Nucleus accumbens (tissue), 56 donors: ENCODE measurements at regions not wholly inside any gene's neighbourhood (a gene's known extent, or its start where the extent isn't known, plus 50 kb on each side); places are given as distances from the start of the nearest gene placed in this dataset.

Experiments
- DNase-seq, 56 donors: peaks; one replicate each; lab custom pipeline; 2025; lab: John Stamatoyannopoulos, UW

DNA sequence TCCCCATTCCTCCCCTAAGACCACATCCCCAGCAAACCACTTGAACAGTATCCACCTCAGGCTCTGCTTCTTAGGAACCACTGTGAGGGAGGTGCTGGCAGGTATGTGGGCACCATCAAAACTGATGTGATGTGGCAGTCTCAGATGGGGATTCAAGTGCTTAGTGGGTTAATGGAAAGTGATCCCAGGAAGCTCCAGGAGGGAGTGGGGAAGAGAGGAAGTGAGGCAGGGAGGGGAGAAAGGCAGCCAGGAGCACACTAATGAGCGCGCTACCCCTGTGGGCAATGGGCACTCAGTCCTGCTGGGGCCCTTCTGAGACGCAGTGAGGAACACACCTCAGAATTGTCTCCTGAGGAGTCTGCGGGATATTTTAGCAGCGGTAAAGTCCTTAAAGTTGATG lies 263.1 kb upstream of the MOCS1 start:
- DNase-seq: no peak

DNA sequence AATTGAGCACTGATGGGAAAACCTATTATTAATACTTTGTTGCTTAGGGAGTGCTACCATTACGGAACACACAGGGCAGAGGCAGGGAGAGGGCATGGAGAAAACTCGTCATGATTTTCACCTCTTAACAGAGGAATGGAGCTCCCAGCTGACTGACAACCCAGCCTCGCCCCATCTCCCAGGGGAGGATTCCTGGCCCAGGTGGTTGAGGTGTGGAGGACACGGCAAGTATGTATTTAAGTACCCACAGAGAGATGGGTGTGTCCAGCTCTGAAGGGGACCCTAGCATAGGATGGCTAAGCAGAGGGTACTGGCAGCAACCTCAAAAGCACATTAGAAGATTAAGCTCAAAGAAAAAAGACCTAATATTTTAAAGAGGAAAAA lies 261.9 kb upstream of the MOCS1 start:
- no peak for DNase-seq

DNA sequence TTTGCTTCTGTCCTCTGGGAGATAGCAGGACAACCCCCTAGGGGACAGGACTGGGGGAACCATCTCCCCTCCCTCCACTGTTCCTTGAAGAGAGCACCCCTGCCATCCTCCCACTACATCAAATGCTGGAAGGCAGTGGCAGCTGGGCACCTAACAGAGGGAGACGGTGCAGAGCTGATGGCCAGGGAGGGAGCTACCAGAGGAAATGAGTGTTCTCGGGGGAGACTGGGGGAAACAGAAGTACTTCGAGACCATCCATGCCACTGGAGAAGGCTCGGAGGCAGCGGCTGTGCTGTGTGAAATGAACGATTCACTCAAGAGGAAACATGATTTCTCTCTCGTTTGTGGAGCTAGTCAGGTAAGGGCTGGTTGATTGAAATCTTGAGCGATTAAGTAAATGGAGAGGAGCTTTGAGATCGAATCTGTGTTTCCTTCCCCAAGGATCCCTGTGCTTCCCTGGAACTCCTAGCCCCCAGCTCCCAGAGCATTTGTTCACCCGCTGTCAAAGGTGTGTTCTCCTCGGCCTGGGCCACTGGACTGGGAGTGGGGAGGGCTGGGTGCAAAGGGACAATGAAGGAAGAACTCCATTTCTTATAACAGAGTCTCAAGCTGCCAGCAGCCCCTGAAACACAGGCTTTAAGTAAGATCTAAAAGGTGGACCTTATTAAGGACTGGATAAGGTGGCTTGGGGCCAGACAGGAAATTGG lies 261.3 kb upstream of the MOCS1 start:
- no peak for DNase-seq

DNA sequence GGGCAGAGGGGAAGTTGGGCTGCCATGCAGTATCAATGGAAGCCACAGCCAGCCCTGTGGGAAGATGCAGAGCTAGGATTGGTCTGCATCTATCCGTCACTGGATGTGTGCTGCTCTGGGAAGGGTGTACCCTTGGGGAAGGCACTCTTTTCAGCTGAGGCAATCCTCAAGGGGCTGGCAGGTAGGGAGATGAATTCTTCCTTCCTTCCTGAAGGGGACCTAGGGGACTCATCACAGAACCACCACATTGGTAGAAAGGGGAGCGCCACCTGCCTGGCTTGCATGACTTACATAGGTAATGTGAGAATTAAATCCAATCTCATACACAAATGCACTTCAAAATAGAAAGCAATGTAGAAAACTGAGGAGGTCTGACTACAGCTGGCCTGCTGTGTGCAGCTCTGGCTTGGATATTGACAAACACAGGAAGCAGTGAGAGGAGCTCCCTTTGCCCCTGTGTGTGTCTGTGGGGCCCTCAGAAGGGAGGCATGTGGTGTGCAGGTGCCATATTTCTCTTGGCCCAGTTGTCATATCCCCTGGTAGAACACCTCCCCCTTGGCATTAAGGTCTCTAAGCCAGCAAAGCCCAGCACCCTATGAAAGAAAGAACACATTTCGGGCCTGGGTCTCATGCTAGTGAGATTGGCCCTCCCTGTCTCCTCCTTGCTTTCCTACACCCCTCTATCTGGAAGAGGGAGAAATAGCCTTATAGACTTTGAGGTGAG lies 260.3 kb upstream of the MOCS1 start:
- no peak for DNase-seq

DNA sequence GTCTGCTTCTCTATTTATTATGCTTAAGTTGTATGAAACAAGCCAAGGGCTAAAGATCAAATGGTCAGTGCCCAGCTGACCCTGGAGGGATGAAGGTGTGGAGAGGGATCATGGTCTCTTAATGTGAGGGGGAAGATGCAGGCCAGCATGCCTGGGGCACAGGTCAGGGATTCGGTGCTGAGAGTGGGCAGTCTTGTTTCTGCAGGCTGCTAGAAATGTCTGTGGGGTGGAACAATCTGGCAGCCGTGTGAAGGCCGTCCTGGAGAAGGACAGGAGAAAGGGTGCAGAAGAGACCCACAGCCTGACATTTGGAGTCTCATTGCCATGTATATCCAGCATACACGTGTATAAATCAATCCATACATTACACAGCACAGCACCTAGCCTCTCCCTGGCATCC lies 258.3 kb upstream of the MOCS1 start:
- DNase-seq: no peak

DNA sequence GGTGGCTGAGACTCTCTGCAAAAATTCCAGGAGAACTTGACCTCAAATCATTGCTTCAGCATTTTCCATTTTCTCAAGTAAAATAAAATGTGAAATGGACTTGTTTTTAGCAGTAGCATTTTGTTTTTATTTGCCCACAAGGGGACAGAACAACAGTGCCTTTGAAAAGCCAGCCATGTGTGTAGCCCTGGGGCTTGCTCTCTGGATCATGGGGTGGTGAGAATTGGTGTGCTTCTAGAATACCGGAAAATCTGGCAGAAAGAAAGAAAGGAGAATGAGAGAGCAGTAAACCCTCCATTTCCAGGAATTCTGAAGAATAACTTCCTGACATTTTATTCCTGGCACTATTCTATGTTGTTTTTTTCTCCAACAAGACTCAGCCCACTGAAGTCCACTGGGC lies 254.7 kb upstream of the MOCS1 start:
- no peak for DNase-seq

DNA sequence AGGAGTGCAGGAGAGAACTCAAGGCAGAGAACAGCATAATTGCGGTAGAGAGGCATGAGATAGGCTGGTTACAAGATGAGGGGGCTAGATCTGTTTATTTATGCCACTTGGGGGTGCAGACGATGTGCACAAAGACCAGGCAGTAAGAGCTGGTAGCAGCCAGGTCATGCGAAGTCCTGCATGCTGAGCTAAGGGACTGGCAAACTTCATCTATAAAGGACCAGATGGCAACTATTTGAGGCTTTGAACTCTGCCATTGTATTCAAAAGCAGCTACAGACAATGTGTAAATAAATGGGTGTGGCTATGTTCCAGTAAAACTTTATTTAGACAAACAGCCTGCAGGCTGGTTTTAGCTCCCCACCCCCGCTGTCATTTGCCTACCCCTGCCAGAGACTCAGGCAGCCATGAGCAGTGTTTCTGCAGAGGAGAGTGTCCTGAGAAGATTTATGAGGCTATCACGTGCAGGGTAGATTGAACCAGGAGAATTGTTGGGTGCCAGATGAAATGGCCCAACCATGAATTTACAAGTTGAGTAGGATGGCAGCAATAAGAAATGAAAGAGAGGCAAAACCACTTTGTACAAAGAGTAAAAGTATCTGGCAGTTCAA lies 253.4 kb upstream of the MOCS1 start:
- DNase-seq: no peak

DNA sequence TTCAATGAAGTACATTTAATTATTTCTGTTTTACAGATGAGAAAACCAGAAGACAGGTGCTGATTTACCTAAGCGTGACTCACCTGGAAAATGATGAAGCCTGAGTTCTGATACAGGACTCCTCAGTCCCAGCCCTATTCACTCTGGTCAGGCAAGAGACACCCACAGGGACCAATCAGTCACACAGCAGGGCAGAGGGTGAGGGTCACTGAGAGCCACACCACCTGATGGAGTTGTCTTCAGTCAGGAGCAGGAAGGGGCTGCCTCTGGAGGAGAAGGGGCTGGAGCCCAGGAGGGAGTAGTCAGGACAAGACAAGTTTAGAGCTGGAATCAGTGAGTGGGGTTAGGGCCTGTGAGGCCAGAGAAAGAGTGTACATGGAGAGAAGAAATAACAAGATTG lies 251.2 kb upstream of the MOCS1 start:
- DNase-seq: no peak

DNA sequence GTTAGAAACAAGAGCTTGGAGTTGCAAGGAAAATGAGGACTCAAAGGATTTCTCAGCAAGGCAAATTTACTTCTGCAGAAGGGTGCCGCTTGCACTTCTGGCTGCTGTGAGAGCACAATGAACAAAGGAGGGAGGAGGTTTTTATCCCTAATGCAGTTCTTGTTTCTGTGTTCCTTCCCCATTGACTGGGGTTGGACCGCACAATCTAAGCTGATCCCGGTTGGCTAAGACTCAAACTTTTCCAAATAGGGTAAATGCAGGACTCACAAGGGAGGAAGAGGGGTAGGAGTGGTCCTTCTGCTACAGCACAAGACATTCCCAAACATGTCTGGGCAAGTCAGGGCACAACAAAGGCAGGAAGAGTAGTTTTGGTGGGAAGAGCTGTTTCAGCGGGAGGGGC lies 249.6 kb upstream of the MOCS1 start:
- no peak for DNase-seq

DNA sequence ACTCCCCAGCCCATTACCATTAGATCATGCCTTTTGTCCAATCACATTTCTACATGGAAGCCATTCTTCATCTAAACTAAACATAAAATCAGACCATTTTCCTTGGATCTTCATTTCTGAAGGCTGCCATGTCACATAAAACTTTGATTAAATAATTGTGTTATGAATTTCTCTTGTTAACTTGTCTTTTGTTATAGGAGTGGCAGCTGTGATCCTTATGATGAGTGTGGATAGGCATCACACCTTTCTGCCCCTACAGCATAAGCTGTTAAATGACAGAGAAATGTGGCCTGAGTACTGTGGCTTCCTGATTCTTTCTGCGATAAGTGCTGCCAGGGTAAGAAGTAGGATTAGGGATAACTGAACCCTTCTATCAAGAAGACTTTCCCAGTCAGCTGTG lies 247.1 kb upstream of the MOCS1 start:
- DNase-seq: no peak

DNA sequence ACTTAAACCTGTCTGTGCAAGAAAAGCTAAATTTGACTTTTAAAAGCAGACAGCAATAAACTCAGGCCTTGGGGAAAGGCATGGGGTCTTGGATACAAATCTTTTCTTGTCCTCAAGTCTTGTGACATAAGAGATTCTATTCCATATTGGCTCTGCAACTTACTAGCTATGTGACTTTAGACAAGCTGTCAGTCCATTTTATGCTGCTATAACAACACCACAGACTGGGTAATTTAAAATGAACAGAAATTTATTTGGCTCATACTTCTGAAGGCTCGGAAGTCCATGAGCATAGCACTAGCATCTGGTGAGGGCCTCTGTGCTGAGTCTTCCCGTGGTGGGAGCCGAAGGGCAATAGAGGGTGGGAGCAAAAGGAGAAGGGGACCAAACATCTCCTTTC lies 246.0 kb upstream of the MOCS1 start:
- no peak for DNase-seq

DNA sequence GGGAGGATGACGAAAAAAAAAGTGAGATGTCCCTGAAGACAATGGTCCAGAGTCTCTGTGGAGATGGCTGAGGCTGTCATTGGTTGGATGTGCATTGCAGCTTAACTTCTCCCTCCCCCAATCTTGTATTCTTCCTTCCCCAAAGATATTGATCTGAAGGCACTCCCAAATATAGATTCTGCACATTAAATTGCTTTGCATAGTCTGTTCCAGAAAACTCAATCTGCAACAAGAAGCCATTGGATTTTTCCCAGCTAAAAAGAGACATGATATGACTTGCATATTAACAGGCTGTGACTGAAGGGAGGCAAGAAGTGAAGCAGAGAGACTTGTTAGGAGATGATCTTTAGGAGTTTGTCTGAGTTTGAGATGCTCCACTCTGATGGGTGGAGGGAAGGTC lies 245.2 kb upstream of the MOCS1 start:
- no peak for DNase-seq

DNA sequence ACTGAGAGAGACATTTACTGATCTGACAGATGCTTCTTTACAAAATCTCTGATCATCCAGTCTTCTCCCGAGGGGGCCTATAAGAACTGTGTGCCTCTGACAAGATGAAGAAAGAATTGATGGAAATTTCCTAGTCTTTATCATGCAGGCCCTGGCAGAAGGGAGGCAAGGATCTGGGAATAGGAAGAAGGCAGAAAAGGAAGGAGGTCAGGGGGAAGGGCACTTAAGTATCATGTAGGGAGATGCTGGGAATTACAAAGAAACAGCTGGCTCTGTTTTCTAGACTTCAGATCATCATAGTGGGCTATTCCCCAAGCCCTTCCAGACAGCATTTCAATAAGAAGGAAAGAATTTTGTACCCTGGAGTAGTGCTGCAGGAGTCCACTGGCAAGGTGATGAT lies 243.3 kb upstream of the MOCS1 start:
- DNase-seq: no peak

DNA sequence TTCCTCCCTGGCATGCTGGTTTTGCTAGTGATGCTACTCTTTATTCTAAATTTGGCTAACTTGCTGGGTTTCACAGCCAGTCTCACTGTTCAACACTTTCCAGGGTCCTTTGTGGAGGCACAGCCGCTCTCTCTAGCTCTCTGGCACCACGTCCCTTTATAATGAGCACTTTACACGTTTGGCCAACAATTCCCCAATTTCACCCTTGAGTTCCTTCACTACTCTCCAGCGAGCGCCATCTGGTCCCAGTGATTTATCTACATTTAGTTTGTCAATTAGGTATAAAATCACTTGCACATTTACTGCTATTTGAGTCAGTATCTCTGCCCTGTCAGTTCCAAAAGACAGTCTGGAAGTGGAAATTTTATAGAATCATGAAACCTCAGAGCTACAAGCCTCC lies 241.9 kb upstream of the MOCS1 start:
- no peak for DNase-seq

DNA sequence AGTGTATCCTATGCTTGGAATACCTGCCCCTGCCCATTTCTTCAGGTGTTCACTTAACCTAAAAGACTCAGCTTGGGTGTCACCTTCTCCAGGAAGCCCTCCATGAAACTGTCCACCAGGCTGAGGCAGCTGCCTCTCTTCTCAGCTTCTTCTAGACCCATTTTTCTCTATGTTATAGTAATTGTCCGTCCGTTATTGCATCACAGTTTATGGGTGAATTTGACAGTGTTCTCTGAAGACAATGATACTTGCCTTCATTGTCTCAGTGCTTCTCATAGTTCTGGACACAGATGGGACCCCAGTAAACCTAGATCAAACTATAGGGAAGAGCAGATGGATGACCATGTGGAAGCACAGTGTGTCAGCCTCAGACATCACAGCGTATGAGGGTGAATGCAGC lies 238.0 kb upstream of the MOCS1 start:
- DNase-seq: no peak

DNA sequence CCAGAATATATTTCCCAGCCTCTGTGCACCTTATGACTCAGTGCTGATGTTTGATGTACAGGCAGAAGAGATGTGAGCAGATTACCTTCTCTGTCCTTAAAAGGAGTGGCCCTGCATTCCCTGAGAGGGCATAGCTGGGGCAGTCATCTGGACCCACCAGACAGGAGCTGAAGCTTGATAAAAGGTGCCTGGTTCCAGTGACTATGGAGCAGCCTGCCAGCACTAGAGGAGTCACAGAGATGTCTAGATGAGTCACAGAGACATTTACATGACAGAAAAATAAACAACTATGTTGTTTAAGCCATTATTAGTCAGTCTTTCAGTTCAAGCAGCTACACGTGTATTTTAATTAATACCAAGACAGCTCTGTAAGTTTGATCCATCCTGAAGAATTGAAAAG lies 237.1 kb upstream of the MOCS1 start:
- DNase-seq: no peak

DNA sequence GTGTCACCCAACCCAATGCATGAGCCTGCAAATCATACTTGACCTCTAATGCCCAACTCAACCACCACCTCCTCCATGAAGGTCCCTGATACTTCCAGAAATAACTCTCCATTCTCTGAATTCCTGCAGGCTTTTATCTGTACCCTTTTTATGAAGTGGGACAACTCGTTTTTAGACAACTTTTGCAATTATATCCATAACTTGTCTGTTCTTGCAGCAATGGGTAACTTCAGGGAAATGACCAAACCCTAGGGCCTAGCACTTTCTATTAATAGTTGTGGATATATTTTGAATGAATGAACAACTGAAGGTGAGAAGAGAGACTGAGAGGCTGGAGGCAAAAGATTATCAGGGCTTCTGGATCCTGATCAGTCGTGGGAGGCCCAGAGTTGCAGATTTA lies 236.6 kb upstream of the MOCS1 start:
- no peak for DNase-seq

DNA sequence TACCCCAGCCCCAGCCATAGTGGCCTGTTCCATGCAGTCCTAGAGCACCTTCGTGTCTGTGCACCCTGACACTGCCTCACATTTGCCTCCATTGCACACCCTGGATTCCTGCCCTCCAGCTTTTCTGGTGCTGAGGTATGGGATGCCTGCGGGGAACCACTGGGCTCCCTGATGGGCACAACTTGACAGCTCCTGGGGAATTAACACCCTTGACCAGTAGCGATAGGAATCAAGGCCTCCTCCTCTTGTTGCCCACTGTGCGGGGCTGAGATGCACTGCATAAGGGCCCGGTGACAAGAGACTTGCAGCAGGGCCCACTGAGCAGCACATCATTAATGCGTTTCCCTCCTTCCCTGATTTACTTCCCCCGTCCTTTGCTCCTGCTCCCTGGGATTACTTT lies 235.6 kb upstream of the MOCS1 start:
- no peak for DNase-seq

DNA sequence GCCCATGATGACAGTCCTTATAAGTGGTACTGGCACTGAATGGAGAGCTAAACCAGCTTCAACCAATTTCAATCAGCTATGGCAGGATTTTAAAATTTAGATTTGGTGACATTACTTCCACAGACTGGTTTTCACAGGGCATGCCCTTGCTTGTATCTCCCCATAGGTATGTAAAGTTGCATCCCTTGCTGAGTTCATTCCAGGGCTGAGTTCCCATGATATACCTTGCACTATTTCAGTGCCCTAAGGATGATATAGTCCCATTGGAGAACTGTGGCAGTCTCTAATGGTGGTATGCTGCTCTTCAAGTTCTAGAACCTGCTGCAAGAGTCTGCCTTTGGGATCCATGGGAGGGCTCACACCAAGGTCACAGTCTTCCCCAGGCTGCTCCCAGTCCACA lies 232.7 kb upstream of the MOCS1 start:
- no peak for DNase-seq

DNA sequence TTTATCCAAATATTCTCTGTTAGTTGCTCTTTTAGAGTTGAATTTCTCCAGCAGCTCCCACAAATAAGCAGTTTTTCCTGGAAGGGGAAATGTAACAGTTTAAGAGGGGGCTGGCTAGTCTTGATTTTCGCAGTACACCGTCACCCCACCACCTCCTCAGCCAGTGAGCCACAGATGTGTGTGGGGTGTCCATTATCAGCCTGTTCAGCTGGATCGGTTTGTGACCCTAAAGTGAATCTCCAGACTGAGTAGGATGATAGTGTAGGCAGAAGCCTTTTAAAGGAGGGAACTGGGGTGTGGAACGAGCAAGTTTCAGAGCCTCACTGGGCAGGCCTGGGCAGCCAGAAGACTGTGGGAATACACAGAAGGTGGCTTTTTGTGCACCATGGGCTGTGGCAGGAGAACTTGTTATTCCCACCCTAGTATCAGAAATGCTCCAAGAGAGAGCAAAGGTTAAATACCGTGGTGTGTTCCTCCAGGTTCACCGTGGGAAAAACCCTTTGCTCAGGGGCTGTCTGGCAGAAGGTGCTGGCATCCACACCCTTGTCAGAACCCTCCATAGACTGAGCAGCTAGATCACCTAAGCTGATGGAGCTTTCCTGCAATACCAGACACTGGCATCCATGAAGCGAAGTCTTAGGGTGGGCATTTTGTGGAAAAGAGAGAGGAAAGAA lies 230.9 kb upstream of the MOCS1 start:
- no peak for DNase-seq

DNA sequence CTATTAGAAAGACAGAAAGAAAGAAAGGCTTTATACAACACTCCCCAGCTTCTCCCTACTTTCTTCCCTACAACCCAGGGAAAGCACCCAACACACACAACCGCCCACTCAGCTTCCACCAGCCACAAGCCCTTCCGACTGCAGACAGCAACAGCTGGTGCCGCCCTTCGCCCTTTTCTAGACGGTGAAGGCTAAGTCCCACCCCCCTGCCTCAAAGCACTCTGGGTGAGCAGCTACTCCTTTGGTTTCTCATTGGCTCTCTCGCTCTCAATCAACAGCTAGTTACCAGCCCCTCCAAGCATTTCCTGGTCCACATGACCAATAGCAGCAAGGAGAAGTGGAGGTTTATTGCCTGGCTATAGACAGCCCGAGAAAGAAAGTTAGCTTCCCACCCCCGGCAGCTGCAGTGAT lies 230.1 kb upstream of the MOCS1 start:
- DNase-seq: peak in 30 of 56 donors; percentile 2 to 55 (median 19)

DNA sequence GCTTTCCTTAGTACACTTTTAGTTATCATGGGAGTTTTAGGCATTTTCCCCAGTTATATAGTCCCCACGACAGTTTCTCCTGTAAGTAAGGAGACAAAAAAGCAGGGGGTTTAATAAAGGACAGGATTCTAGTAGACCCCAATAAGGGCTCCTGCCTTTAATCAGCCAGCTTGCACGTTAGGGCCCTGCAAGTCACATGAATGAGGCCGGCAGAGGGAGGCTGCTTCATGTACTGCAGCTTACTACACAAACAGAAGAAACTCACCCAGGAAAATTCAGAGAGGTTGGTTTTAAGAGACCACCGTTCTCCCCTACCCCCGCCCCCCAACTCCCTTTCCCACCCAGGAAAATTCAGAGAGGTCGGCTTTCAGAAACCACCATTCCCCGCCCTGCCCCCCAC lies 229.7 kb upstream of the MOCS1 start:
- DNase-seq: no peak
